ENCODE measurements at regions not wholly inside any gene's neighbourhood (a gene's known extent, or its start where the extent isn't known, plus 50 kb on each side); places are given as distances from the start of the nearest gene placed in this dataset.

- TF ChIP-seq CTCF (IDR thresholded peaks at IDR 0.05) (no peak), POLR2A (IDR thresholded peaks at IDR 0.05) (no peak)
These were observed 88.4 kb upstream of the CXCL14 start for GRCh38 chr5:135667204-135667603.
